Keratinocyte (primary cell): ENCODE measurements at regions not wholly inside any gene's neighbourhood (a gene's known extent, or its start where the extent isn't known, plus 50 kb on each side); places are given as distances from the start of the nearest gene placed in this dataset.

ENCODE experiments used
- DNase-seq: peaks from one replicate; pipeline ENCODE4 v3.0.0-alpha.2; 2011; ENCODE audit warnings: low read depth, missing footprints, low spot score
- FAIRE-seq: peaks from 2 replicates; lab custom pipeline; 2011; peaks lifted over from hg19 to GRCh38; lab: Jason Lieb, UNC
- H2AFZ ChIP-seq: 2 replicates; pipeline ENCODE4 v1.6.0; 2012; ENCODE audit warnings: low read length, control low read depth, inconsistent platforms; ENCODE audit not compliant: control insufficient read depth
- H3K27ac ChIP-seq: 2 replicates; pipeline ENCODE4 v1.5.1; 2011; ENCODE audit warnings: low read length; ENCODE audit not compliant: control insufficient read depth, insufficient read depth
- H3K27me3 ChIP-seq: 3 replicates; pipeline ENCODE4 v1.6.0; 2011; ENCODE audit warnings: low read length; ENCODE audit not compliant: control insufficient read depth, insufficient read depth; ENCODE audit errors: extremely low read depth
- H3K36me3 ChIP-seq, 2 experiments: 2 replicates in 1 of 2; 3 replicates in 1 of 2; pipeline ENCODE4 v1.5.1; 2011; ENCODE audit warnings: low read length in 2 of 2, mild to moderate bottlenecking in 1 of 2; ENCODE audit not compliant: control insufficient read depth in 2 of 2, insufficient read depth in 2 of 2; ENCODE audit errors: extremely low read depth in 1 of 2
- H3K4me1 ChIP-seq: 3 replicates; pipeline ENCODE4 v1.5.1; 2011; ENCODE audit warnings: low read length; ENCODE audit not compliant: control insufficient read depth, insufficient read depth; ENCODE audit errors: extremely low read depth
- H3K4me2 ChIP-seq: 3 replicates; pipeline ENCODE4 v1.6.0; 2011; ENCODE audit warnings: low read depth, low read length; ENCODE audit not compliant: control insufficient read depth, insufficient read depth; ENCODE audit errors: extremely low read depth
- H3K4me3 ChIP-seq, 3 experiments: fragments of 200-600 bp in 1 of 3; sonication (generic) in 1 of 3; 2 replicates in 2 of 3; 3 replicates in 1 of 3; pipeline ENCODE4 v1.5.1; 2011 to 2016; ENCODE audit warnings: low read length in 3 of 3, mild to moderate bottlenecking in 3 of 3, control low read depth in 2 of 3, inconsistent platforms in 1 of 3, low read depth in 1 of 3, mixed read lengths in 1 of 3, mixed run types in 1 of 3, moderate library complexity in 1 of 3; ENCODE audit not compliant: control insufficient read depth in 2 of 3, insufficient read depth in 2 of 3; ENCODE audit errors: extremely low read depth in 1 of 3
- H3K79me2 ChIP-seq: 2 replicates; pipeline ENCODE4 v1.6.0; 2012; ENCODE audit warnings: low read length; ENCODE audit not compliant: control insufficient read depth, insufficient read depth
- H3K9ac ChIP-seq: 3 replicates; pipeline ENCODE4 v1.6.0; 2011; ENCODE audit warnings: low read length; ENCODE audit not compliant: control insufficient read depth, insufficient read depth; ENCODE audit errors: extremely low read depth
- H3K9me1 ChIP-seq: 3 replicates; pipeline ENCODE4 v1.6.0; 2011; ENCODE audit warnings: low read length; ENCODE audit not compliant: control insufficient read depth, insufficient read depth; ENCODE audit errors: extremely low read depth
- H3K9me3 ChIP-seq: 2 replicates; pipeline ENCODE4 v1.5.1; 2012; ENCODE audit warnings: low read depth, low read length; ENCODE audit not compliant: control insufficient read depth
- H4K20me1 ChIP-seq: 3 replicates; pipeline ENCODE4 v1.6.0; 2011; ENCODE audit warnings: low read length; ENCODE audit not compliant: control insufficient read depth, insufficient read depth; ENCODE audit errors: extremely low read depth
- EZH2 ChIP-seq: IDR thresholded peaks from one replicate; pipeline ENCODE4 v1.6.1; 2012; ENCODE audit warnings: inconsistent platforms, mild to moderate bottlenecking, low read length, moderate library complexity
- dilution Hi-C: fragments of 300-500 bp; cut with MboI; formaldehyde crosslinking; loops from one replicate; pipeline ENCODE4 v1.7.0; 2020; ENCODE audit warnings: low sequenced_read_pairs; ENCODE audit not compliant: extremely low pct_ligation_motif_present
- TF ChIP-seq, protein P1 (sequence below), 3 experiments: IDR thresholded peaks in 1 of 3; conservative IDR thresholded peaks in 1 of 3; optimal IDR thresholded peaks in 1 of 3; 2 replicates in 2 of 3; 3 replicates in 1 of 3; pipeline versions ENCODE3 to v1.5.1; 2011; ENCODE audit warnings: low read length in 3 of 3, mild to moderate bottlenecking in 3 of 3, moderate library complexity in 2 of 3, control low read depth in 1 of 3, inconsistent platforms in 1 of 3; ENCODE audit not compliant: insufficient read depth in 2 of 3; ENCODE audit errors: extremely low read depth in 1 of 3

DNA sequence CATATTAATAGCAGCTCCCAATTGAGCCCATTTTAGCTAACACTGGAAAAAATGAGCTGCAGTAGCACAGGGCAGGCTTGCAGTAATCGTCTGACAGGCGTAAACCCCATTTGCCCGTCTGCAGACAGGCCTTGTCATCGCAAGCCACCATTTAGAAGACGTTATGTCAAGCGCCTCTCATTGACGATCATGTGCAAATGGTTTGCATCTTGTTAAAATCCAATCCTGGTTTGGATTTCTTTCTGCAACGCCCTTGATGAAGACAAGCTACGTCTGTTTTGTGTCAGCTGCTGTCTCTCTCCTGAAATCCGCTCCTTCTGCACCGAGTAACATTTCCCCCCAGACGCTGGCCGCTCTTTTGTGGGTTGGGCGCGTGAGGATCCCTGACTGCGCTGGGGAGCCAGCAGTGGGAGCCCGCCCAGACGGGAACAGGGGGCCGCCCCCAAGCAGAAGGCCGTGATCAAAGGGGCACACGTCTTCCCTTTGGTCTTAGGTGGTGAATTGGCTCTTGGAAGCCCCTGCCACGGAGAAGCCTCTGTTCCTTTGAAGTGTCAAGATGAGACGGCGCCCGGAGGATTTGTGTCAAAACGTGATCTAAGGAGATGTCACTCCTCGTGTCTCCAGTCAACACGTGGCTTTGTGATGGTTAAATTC, 84.2 kb upstream of the GPC1 start:
- peaks cover 28% of the 10 kb centered on the region for H3K27me3 ChIP-seq
- H3K27ac ChIP-seq = no peak overlapping the region
- DNase-seq (no peak), FAIRE-seq (no peak)
- H3K9me1 ChIP-seq = no peaks in the 10 kb centered on the region
- dilution Hi-C loops = no loop called here
- H3K9me3 ChIP-seq = no peaks in the 10 kb centered on the region
- no peak overlapping the region for H3K4me3 ChIP-seq
- TF ChIP-seq EZH2 = no peak
- TF ChIP-seq, protein P1, sequence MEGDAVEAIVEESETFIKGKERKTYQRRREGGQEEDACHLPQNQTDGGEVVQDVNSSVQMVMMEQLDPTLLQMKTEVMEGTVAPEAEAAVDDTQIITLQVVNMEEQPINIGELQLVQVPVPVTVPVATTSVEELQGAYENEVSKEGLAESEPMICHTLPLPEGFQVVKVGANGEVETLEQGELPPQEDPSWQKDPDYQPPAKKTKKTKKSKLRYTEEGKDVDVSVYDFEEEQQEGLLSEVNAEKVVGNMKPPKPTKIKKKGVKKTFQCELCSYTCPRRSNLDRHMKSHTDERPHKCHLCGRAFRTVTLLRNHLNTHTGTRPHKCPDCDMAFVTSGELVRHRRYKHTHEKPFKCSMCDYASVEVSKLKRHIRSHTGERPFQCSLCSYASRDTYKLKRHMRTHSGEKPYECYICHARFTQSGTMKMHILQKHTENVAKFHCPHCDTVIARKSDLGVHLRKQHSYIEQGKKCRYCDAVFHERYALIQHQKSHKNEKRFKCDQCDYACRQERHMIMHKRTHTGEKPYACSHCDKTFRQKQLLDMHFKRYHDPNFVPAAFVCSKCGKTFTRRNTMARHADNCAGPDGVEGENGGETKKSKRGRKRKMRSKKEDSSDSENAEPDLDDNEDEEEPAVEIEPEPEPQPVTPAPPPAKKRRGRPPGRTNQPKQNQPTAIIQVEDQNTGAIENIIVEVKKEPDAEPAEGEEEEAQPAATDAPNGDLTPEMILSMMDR (optimal IDR thresholded peaks at IDR 0.05 in 1 of 3, IDR thresholded peaks at IDR 0.05 in 1 of 3, conservative IDR thresholded peaks at IDR 0.05 in 1 of 3; ENCODE audit: extremely low read depth in 1 of 3, insufficient read depth in 2 of 3, low read length in 3 of 3) = no peak
- H3K4me2 ChIP-seq = no peak overlapping the region
- no peak overlapping the region for H3K9ac ChIP-seq
- no peaks in the 10 kb centered on the region for H3K36me3 ChIP-seq
- H2AFZ ChIP-seq = no peak overlapping the region
- H3K79me2 ChIP-seq = no peaks in the 10 kb centered on the region
- no peaks in the 10 kb centered on the region for H4K20me1 ChIP-seq
- H3K4me1 ChIP-seq = no peaks in the 10 kb centered on the region

DNA sequence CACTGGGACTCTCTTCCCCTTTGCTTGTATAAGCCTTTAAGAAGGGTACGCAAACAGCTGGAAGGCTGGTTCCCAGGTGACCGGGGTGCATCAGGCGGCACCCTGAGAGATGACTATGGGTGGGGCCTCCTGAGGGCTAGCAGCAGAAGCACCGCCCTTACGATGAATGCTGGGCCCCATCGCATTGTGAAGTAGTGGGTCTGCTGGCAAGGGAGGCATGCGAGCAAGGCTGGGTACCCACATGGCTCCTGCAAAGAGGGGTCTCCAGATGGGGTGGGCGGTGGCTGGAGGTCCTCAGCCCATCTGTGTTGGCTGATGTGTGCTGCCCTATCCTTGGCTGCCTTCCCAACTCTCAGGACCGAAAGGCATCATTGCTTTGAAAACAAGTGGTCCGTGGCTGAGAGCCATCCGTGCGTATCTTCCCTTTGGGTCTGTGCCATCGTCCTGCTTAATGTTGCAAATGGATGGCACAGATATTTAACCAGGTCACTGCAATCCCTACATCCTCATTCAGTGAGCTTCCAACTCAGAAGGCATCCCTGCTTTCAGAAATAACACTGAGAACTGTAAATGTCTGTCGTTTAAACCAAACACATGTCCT, 83.5 kb upstream of the GPC1 start:
- Histone ChIP-seq H4K20me1 (no peaks in the 10 kb centered on the region), H3K79me2 (no peaks in the 10 kb centered on the region), H3K4me1 (no peaks in the 10 kb centered on the region), H3K27me3 (peaks cover 31% of the 10 kb centered on the region), H3K36me3 (no peaks in the 10 kb centered on the region), H3K9me3 (no peaks in the 10 kb centered on the region), H3K9ac (no peak overlapping the region), H2AFZ (no peak overlapping the region), H3K4me2 (no peak overlapping the region), H3K4me3 (no peak overlapping the region), H3K27ac (no peak overlapping the region), H3K9me1 (no peaks in the 10 kb centered on the region)
- DNase-seq = no peak
- TF ChIP-seq, protein P1 (optimal IDR thresholded peaks at IDR 0.05 in 1 of 3, IDR thresholded peaks at IDR 0.05 in 1 of 3, conservative IDR thresholded peaks at IDR 0.05 in 1 of 3; ENCODE audit: extremely low read depth in 1 of 3, insufficient read depth in 2 of 3, low read length in 3 of 3) = no peak
- no peak for TF ChIP-seq EZH2
- dilution Hi-C loops = no loop called here
- no peak for FAIRE-seq
